GM23248 (cell line): ENCODE measurements at regions not wholly inside any gene's neighbourhood (a gene's known extent, or its start where the extent isn't known, plus 50 kb on each side); places are given as distances from the start of the nearest gene placed in this dataset.

Experiments used
- DNase-seq: peaks from one replicate; pipeline ENCODE4 v3.0.0-alpha.2; 2015
- H2AFZ ChIP-seq: fragments of 200-600 bp; sonication (generic); 2 replicates; pipeline ENCODE4 v1.6.1; 2016; ENCODE audit warnings: antibody characterized with exemption
- H3F3A ChIP-seq: fragments of 200-600 bp; sonication (generic); 2 replicates; pipeline ENCODE4 v1.6.1; 2016; ENCODE audit warnings: mild to moderate bottlenecking, antibody characterized with exemption, mixed run types; ENCODE audit not compliant: insufficient read depth
- H3K27ac ChIP-seq: fragments of 200-600 bp; sonication (generic); 2 replicates; pipeline ENCODE4 v1.5.1; 2016; ENCODE audit warnings: mild to moderate bottlenecking
- H3K27me3 ChIP-seq: fragments of 200-600 bp; sonication (generic); replicated peaks from 2 replicates; pipeline ENCODE4 v1.6.1; 2016; ENCODE audit warnings: mild to moderate bottlenecking; ENCODE audit not compliant: insufficient read depth
- H3K36me3 ChIP-seq: fragments of 200-600 bp; sonication (generic); 2 replicates; pipeline ENCODE4 v1.6.1; 2016; ENCODE audit warnings: low read depth, mild to moderate bottlenecking
- H3K4me1 ChIP-seq: fragments of 200-600 bp; sonication (generic); 2 replicates; pipeline ENCODE4 v1.6.1; 2016; ENCODE audit warnings: mild to moderate bottlenecking; ENCODE audit not compliant: insufficient read depth
- H3K4me2 ChIP-seq: fragments of 200-600 bp; sonication (generic); one replicate; pipeline ENCODE4 v1.6.1; 2016; ENCODE audit warnings: mild to moderate bottlenecking; ENCODE audit not compliant: unreplicated experiment
- H3K4me3 ChIP-seq: fragments of 200-600 bp; sonication (generic); 2 replicates; pipeline ENCODE4 v1.5.1; 2016; ENCODE audit warnings: mild to moderate bottlenecking
- H3K79me2 ChIP-seq: fragments of 200-600 bp; sonication (generic); 2 replicates; pipeline ENCODE4 v1.6.1; 2016; ENCODE audit warnings: mild to moderate bottlenecking; ENCODE audit not compliant: insufficient read depth
- H3K9ac ChIP-seq: fragments of 200-600 bp; sonication (generic); 2 replicates; pipeline ENCODE4 v1.6.1; 2016; ENCODE audit warnings: mild to moderate bottlenecking
- H3K9me2 ChIP-seq: fragments of 200-600 bp; sonication (generic); 2 replicates; pipeline ENCODE4 v1.6.1; 2016; ENCODE audit warnings: mixed run types, mild to moderate bottlenecking, moderate library complexity; ENCODE audit not compliant: insufficient read depth
- H3K9me3 ChIP-seq: fragments of 200-600 bp; sonication (generic); one replicate; pipeline ENCODE4 v1.6.1; 2017; ENCODE audit warnings: low read depth
- H4K20me1 ChIP-seq: fragments of 200-600 bp; sonication (generic); 2 replicates; pipeline ENCODE4 v1.6.0; 2016; ENCODE audit not compliant: insufficient read depth
- EZH2 ChIP-seq: fragments of 200-600 bp; sonication (generic); IDR thresholded peaks from 2 replicates; pipeline ENCODE4 v1.6.1; 2018; ENCODE audit warnings: antibody characterized with exemption, mild to moderate bottlenecking; ENCODE audit not compliant: insufficient read depth, poor library complexity, severe bottlenecking
- EZH2phosphoT487 ChIP-seq: fragments of 200-600 bp; sonication (generic); IDR thresholded peaks from 2 replicates; pipeline ENCODE4 v1.6.1; 2018; ENCODE audit warnings: antibody characterized with exemption, moderate library complexity, mild to moderate bottlenecking, low read depth; ENCODE audit not compliant: insufficient read depth
- WGBS, 2 experiments: methylation state at CpG; one replicate each; pipeline ENCODE4 v1.1.6; 2015 to 2017; ENCODE audit warnings: low lambda C conversion rate in 2 of 2, low coverage in 1 of 2; ENCODE audit errors: missing lambda C conversion rate in 2 of 2; 5-methylcytosine and 5-hydroxymethylcytosine counted together
- in situ Hi-C: fragments of 300-500 bp; cut with MboI; formaldehyde crosslinking; loops from 2 replicates; pipeline ENCODE4 v1.15.0; 2020

- TF ChIP-seq EZH2phosphoT487 = no peak
- H3K79me2 ChIP-seq = no peaks in the 10 kb centered on the region
- H3K9me2 ChIP-seq = no peaks in the 10 kb centered on the region
- H2AFZ ChIP-seq = 0 out of 2 replicates have a peak overlapping the region, but pooled peaks have one; percentile 23
- DNase-seq = no peak
- in situ Hi-C loops = no loop called here
- H3K9me3 ChIP-seq = no peaks in the 10 kb centered on the region
- H3F3A ChIP-seq = peaks cover 13% of the 10 kb centered on the region; the same call in 1 of the 2 replicates
- no peaks in the 10 kb centered on the region for H3K27me3 ChIP-seq
- no peaks in the 10 kb centered on the region for H4K20me1 ChIP-seq
- H3K4me1 ChIP-seq = peaks cover 32% of the 10 kb centered on the region
- H3K36me3 ChIP-seq = no peaks in the 10 kb centered on the region
- H3K9ac ChIP-seq = no peak overlapping the region
- H3K27ac ChIP-seq = no peak overlapping the region
- WGBS, 2 experiments = 90 to 92% methylated on average over 2 of the region's 2 CpGs
- H3K4me3 ChIP-seq = no peak overlapping the region
- no peak overlapping the region for H3K4me2 ChIP-seq
Observed at GRCh38 chr6:113006494-113006893, 659.4 kb downstream of the RFPL4B start.

GRCh38 chr6:113009682-113010081 is 662.6 kb downstream of the RFPL4B start:
- no peaks in the 10 kb centered on the region for H3K9me2 ChIP-seq
- WGBS, 2 experiments = 10 to 21% methylated on average over 1 of the region's 1 CpG
- no peaks in the 10 kb centered on the region for H3K27me3 ChIP-seq
- H3K79me2 ChIP-seq = no peaks in the 10 kb centered on the region
- H3K9ac ChIP-seq = no peak overlapping the region
- peak overlapping the region; percentile 10; the same call in 1 of the 2 replicates for H3K27ac ChIP-seq
- no peaks in the 10 kb centered on the region for H4K20me1 ChIP-seq
- no peak overlapping the region for H3K4me3 ChIP-seq
- in situ Hi-C loops = no loop called here
- H3K36me3 ChIP-seq = no peaks in the 10 kb centered on the region
- peak overlapping the region; percentile 34 for H2AFZ ChIP-seq
- H3K9me3 ChIP-seq = no peaks in the 10 kb centered on the region
- peaks cover 45% of the 10 kb centered on the region for H3K4me1 ChIP-seq
- H3K4me2 ChIP-seq = peak overlapping the region; percentile 25
- no peak for TF ChIP-seq EZH2phosphoT487
- no peak for TF ChIP-seq EZH2
- peaks cover 18% of the 10 kb centered on the region; the same call in 1 of the 2 replicates for H3F3A ChIP-seq
- DNase-seq = peak; percentile 55

GRCh38 chr6:113010196-113010989 is 663.3 kb downstream of the RFPL4B start:
- in situ Hi-C loops = no loop called here
- 95 to 100% methylated on average over 3 of the region's 3 CpGs for WGBS, 2 experiments
- Histone ChIP-seq H3K9ac (no peak overlapping the region), H3K27ac (no peak overlapping the region), H4K20me1 (no peaks in the 10 kb centered on the region), H3K9me2 (no peaks in the 10 kb centered on the region), H3F3A (peaks cover 16% of the 10 kb centered on the region; the same call in 1 of the 2 replicates), H2AFZ (peak overlapping the region; percentile 34), H3K27me3 (no peaks in the 10 kb centered on the region), H3K4me2 (peak overlapping the region; percentile 25), H3K36me3 (no peaks in the 10 kb centered on the region), H3K4me1 (peaks cover 47% of the 10 kb centered on the region), H3K79me2 (no peaks in the 10 kb centered on the region), H3K9me3 (no peaks in the 10 kb centered on the region), H3K4me3 (no peak overlapping the region)
- no peak for DNase-seq
- TF ChIP-seq EZH2 = no peak
- no peak for TF ChIP-seq EZH2phosphoT487

- Histone ChIP-seq H3K79me2 (no peaks in the 10 kb centered on the region), H3K9me2 (no peaks in the 10 kb centered on the region), H3K9ac (no peak overlapping the region), H3K4me1 (peaks cover 50% of the 10 kb centered on the region), H3K4me2 (peak overlapping the region; percentile 48), H3K4me3 (no peak overlapping the region), H3K27ac (peak overlapping the region; percentile 11), H3K36me3 (no peaks in the 10 kb centered on the region), H2AFZ (no peak overlapping the region), H3K27me3 (no peaks in the 10 kb centered on the region), H3K9me3 (no peaks in the 10 kb centered on the region), H4K20me1 (no peaks in the 10 kb centered on the region), H3F3A (peaks cover 16% of the 10 kb centered on the region; the same call in 1 of the 2 replicates)
- 0% methylated on average over 1 of the region's 1 CpG for WGBS, 2 experiments
- in situ Hi-C loops = no loop called here
- DNase-seq = peak; percentile 39
- TF ChIP-seq EZH2 (no peak), EZH2phosphoT487 (no peak)
Observed at GRCh38 chr6:113011389-113011788, 664.3 kb downstream of the RFPL4B start.
